Activated T-helper 17 cell treated with anti-CD3 and anti-CD28 coated beads, Interleukin-2, amount 50 U/mL, for 72 hours (primary cell): ENCODE measurements at regions not wholly inside any gene's neighbourhood (a gene's known extent, or its start where the extent isn't known, plus 50 kb on each side); places are given as distances from the start of the nearest gene placed in this dataset.

Experiments used
- ATAC-seq: fragments of 150-1000 bp; cut with Tn5 transposase; replicated peaks from 2 replicates; pipeline ENCODE4 v1.10.0; 2021; ENCODE audit warnings: mild to moderate bottlenecking, moderate library complexity
- H3K27ac Mint-ChIP-seq: one replicate; pipeline ENCODE4 v1.8.0; 2022; ENCODE audit warnings: mixed read lengths
- H3K27me3 Mint-ChIP-seq: one replicate; pipeline ENCODE4 v1.8.0; 2022; ENCODE audit warnings: mixed read lengths
- H3K36me3 Mint-ChIP-seq: one replicate; pipeline ENCODE4 v1.8.0; 2022; ENCODE audit warnings: low read depth, mild to moderate bottlenecking, mixed read lengths
- H3K4me1 Mint-ChIP-seq: one replicate; pipeline ENCODE4 v1.8.0; 2022; ENCODE audit warnings: mixed read lengths
- H3K4me3 Mint-ChIP-seq: one replicate; pipeline ENCODE4 v1.8.0; 2022; ENCODE audit warnings: mild to moderate bottlenecking, mixed read lengths
- H3K9me3 Mint-ChIP-seq: one replicate; pipeline ENCODE4 v1.8.0; 2022; ENCODE audit warnings: mixed read lengths

DNA sequence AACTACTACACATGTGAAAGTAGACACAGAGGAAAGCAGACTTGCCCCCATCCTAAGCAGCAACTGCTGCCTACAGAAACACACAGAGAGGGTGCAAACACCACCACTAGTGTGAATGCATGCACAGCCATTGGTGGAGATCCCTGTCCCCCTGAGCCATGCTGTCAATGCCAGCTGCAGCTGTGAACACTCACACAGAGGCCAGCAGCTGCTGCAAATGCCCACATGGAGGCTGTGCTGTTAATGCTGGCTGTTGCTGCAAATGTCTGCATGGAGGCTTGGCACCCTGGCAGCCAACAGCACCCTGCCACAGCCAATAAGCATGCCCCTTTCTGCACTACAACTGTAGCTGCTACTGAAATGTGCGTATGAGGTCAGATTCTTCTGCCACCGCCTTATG lies 355.0 kb downstream of the LNPK start:
- H3K36me3 Mint-ChIP-seq = no peaks in the 10 kb centered on the region

GRCh38 chr2:175640655-175641054 lies 361.4 kb downstream of the LNPK start:
- Mint-ChIP-seq H3K36me3 (no peaks in the 10 kb centered on the region), H3K4me3 (no peak overlapping the region), H3K27ac (no peak overlapping the region), H3K27me3 (no peaks in the 10 kb centered on the region), H3K4me1 (no peaks in the 10 kb centered on the region), H3K9me3 (no peaks in the 10 kb centered on the region)
- no peak for ATAC-seq

More for the DNA sequence above, 355.0 kb downstream of the LNPK start:
- H3K27me3 Mint-ChIP-seq = no peaks in the 10 kb centered on the region
- H3K4me1 Mint-ChIP-seq = no peaks in the 10 kb centered on the region
- H3K9me3 Mint-ChIP-seq = no peaks in the 10 kb centered on the region
- no peak overlapping the region for H3K4me3 Mint-ChIP-seq
- no peak for ATAC-seq
- no peak overlapping the region for H3K27ac Mint-ChIP-seq

GRCh38 chr2:175633227-175633626 lies 368.8 kb downstream of the LNPK start:
- Mint-ChIP-seq H3K4me3 (no peak overlapping the region), H3K27me3 (peaks cover 4% of the 10 kb centered on the region), H3K36me3 (no peaks in the 10 kb centered on the region), H3K9me3 (no peaks in the 10 kb centered on the region), H3K4me1 (no peaks in the 10 kb centered on the region), H3K27ac (no peak overlapping the region)
- ATAC-seq = no peak

- H3K9me3 Mint-ChIP-seq = no peaks in the 10 kb centered on the region
- no peak for ATAC-seq
- no peaks in the 10 kb centered on the region for H3K4me1 Mint-ChIP-seq
- H3K36me3 Mint-ChIP-seq = no peaks in the 10 kb centered on the region
- H3K4me3 Mint-ChIP-seq = no peak overlapping the region
- no peak overlapping the region for H3K27ac Mint-ChIP-seq
- H3K27me3 Mint-ChIP-seq = peaks cover 4% of the 10 kb centered on the region
These were observed 370.8 kb downstream of the LNPK start for GRCh38 chr2:175631245-175631623.

DNA sequence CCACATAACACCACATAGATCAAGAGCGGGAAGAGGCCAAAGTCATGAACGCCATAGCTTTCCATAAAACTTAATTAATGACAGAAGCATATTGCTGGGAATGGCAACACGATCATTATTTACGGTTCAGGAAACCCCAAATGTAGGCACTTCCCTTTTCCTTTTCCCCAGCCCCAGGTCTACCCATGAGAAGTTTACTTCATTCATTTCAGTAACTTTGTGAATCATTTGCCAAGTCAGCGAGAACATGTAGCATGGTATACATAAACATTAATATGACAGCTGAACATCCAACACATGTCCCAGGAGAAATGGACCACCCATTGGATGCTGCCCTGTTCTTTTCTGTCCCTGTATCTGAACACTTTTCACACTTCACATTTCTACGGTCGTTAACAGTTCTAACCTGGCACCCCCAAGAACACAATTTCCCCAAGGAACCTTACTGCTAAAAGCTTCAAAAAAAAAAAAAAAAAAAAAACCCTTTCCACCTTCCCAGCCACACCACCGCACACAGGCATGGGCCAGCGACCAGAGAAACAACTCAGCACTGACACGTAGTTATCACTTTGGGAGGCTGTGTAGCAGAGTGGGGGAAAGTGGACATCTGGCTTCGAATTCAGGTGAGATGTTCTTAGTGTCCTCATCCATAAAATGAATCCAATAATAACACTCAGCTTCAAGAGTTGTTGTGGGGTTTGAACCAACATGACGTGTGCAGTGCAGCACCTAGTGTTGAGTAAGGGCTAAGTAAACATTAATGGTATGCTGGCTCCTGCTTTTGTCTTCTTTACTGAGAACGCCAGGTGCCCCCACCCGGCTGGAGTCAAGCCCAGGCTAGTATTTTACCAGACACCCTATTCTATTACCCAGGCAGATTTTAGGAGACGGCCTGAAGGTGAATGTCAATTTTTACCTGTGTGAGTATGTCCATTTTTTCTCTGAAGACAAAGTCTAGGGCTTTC lies 371.5 kb downstream of the LNPK start:
- H3K36me3 Mint-ChIP-seq = no peaks in the 10 kb centered on the region
- H3K27me3 Mint-ChIP-seq = peaks cover 4% of the 10 kb centered on the region
- H3K27ac Mint-ChIP-seq = no peak overlapping the region
- no peaks in the 10 kb centered on the region for H3K4me1 Mint-ChIP-seq
- H3K9me3 Mint-ChIP-seq = no peaks in the 10 kb centered on the region
- ATAC-seq = no peak
- H3K4me3 Mint-ChIP-seq = no peak overlapping the region

- H3K27me3 Mint-ChIP-seq = peaks cover 4% of the 10 kb centered on the region
- H3K4me3 Mint-ChIP-seq = no peak overlapping the region
- peaks cover 4% of the 10 kb centered on the region for H3K9me3 Mint-ChIP-seq
- no peaks in the 10 kb centered on the region for H3K4me1 Mint-ChIP-seq
- H3K36me3 Mint-ChIP-seq = no peaks in the 10 kb centered on the region
- no peak overlapping the region for H3K27ac Mint-ChIP-seq
- ATAC-seq = no peak
These were observed 373.8 kb downstream of the LNPK start for GRCh38 chr2:175628243-175628642.

- Mint-ChIP-seq H3K4me1 (no peaks in the 10 kb centered on the region), H3K9me3 (peaks cover 4% of the 10 kb centered on the region), H3K27me3 (peaks cover 4% of the 10 kb centered on the region), H3K36me3 (no peaks in the 10 kb centered on the region), H3K4me3 (no peak overlapping the region), H3K27ac (no peak overlapping the region)
- ATAC-seq = no peak
These were observed 374.7 kb downstream of the LNPK start for GRCh38 chr2:175627405-175627804.

DNA sequence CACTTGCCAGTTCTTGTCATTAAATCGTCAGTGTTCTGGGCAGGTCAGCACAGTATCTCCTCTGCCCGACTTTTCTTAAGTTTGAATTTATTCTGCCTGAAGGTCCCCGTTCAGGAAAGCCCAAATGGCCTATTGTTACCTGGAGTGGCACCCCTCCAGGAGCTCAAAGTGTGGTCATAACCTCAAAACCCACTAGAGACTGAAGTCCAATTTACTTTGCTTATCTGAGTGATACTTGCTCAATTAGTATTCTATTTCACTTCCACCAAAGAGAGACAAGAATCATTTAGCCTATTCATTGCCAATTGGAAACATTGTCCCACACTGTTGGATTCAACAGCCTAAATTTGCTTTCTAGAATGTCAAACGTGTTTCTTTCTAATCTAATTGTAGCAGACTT lies 375.3 kb downstream of the LNPK start:
- Mint-ChIP-seq H3K27ac (no peak overlapping the region), H3K4me1 (no peaks in the 10 kb centered on the region), H3K27me3 (peaks cover 4% of the 10 kb centered on the region), H3K9me3 (peaks cover 4% of the 10 kb centered on the region), H3K4me3 (no peak overlapping the region), H3K36me3 (no peaks in the 10 kb centered on the region)
- no peak for ATAC-seq

- Mint-ChIP-seq H3K4me3 (no peak overlapping the region), H3K36me3 (no peaks in the 10 kb centered on the region), H3K9me3 (peaks cover 8% of the 10 kb centered on the region), H3K4me1 (no peaks in the 10 kb centered on the region), H3K27ac (no peak overlapping the region), H3K27me3 (peaks cover 15% of the 10 kb centered on the region)
- no peak for ATAC-seq
These were observed 377.3 kb downstream of the LNPK start for GRCh38 chr2:175624785-175625184.

- Mint-ChIP-seq H3K27ac (no peak overlapping the region), H3K36me3 (no peaks in the 10 kb centered on the region), H3K4me1 (no peaks in the 10 kb centered on the region), H3K27me3 (peaks cover 15% of the 10 kb centered on the region), H3K4me3 (no peak overlapping the region), H3K9me3 (peaks cover 8% of the 10 kb centered on the region)
- ATAC-seq = no peak
These were observed 377.8 kb downstream of the LNPK start for GRCh38 chr2:175624211-175624761.

DNA sequence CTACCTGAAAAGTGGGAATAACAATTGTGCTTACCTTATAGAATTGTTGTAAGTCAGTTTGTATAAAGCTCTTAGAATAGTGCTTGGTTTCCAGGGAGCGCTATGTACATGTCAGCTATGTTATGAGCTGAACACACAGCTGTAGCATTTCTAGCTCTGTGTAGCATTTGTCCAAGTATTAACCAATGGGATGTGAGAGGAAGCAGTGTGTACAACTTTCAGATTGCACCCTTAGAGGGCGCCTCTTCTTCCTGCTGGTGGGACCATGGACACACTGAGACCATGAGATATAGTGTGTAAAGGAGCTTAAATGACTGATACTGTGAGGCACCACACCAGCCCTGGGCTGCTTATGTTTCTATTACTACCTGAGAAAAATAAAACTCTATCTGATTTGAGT lies 380.2 kb downstream of the LNPK start:
- Mint-ChIP-seq H3K9me3 (peaks cover 8% of the 10 kb centered on the region), H3K4me3 (no peak overlapping the region), H3K27me3 (peaks cover 15% of the 10 kb centered on the region), H3K36me3 (no peaks in the 10 kb centered on the region), H3K27ac (no peak overlapping the region), H3K4me1 (no peaks in the 10 kb centered on the region)
- no peak for ATAC-seq

DNA sequence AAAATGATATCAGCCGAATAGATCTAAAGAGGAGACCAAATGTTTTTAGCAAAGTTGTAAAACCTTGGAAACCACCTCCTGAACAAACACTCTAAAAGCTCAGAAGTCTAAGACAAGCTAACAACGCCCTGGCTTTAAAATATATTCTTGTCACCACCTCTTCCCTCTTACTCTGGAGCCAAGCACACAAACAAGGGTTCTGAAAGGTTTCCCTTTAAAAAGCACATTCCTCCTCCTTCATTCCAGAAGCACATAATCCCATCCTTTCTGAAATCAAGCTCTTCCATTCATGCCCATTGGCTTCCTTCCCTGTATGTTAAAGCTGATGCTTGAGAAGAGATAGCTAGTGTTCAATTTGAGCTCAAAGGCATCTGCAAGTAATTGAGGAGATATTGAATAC lies 382.0 kb downstream of the LNPK start:
- no peak overlapping the region for H3K27ac Mint-ChIP-seq
- H3K27me3 Mint-ChIP-seq = peaks cover 15% of the 10 kb centered on the region
- no peak for ATAC-seq
- H3K4me1 Mint-ChIP-seq = no peaks in the 10 kb centered on the region
- no peaks in the 10 kb centered on the region for H3K36me3 Mint-ChIP-seq
- no peak overlapping the region for H3K4me3 Mint-ChIP-seq
- H3K9me3 Mint-ChIP-seq = peaks cover 8% of the 10 kb centered on the region

DNA sequence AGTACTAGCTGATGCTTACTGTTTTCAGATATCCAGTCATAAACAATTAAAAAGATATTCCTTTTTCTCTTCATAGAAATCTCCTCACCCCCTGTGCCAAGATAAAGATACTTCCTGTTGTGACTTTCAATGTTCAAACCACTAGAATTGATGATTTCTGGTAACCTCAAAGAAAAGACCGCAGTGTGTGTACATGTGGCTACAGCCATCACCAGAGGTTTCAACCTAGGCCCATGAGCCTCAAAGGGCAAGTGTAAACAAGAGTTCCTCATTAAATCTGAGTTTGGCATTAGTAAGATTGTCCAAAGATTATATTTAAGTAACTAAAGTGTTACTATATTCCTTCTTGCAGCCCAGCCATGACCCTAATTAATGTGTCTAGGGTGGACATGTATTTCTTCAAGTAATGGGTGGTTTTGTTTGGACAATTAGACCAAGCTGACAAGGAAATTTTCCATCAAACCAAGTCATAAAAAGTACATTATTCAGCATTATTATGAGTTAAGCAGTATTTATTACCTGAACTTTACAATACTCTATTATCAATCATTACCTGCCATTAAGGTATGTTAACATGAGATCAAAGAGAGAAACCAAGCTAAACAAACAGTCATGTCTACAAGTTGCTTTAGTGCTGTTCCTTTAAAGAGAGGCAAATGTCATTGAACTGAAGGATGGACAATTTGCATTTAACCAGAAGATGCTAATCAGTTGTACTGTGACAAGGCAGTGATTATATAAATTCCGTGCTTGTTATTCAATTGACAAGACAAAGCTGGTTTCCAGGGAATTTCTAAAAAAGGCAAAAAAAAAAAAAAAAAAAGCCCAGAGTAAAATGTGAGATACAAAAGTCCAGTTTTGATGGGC lies 382.7 kb downstream of the LNPK start:
- Mint-ChIP-seq H3K4me3 (no peak overlapping the region), H3K36me3 (no peaks in the 10 kb centered on the region), H3K4me1 (no peaks in the 10 kb centered on the region), H3K9me3 (peaks cover 8% of the 10 kb centered on the region), H3K27me3 (peaks cover 15% of the 10 kb centered on the region), H3K27ac (no peak overlapping the region)
- ATAC-seq = no peak

DNA sequence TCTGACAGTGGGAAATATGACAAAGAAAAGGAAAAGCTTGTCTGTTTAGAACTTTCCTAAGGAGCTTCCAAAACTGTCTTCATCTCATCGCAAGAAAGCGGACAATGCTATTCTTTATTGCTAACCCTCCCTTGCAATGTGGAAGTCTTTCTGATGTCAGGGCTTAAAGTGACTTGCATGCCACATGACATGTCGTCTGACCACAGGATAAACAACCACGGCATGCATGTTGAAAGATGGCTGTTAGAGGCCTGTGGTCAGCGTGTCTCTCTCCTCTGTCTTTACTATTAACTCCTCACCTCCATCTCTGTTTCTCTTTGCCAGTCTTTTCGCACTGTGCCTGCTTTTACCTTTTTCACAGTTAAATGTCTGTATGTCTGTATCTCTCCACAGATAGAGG lies 389.8 kb downstream of the LNPK start:
- Mint-ChIP-seq H3K4me1 (no peaks in the 10 kb centered on the region), H3K27me3 (peaks cover 3% of the 10 kb centered on the region)

More for the DNA sequence above, 389.8 kb downstream of the LNPK start:
- H3K9me3 Mint-ChIP-seq = no peaks in the 10 kb centered on the region
- H3K36me3 Mint-ChIP-seq = no peaks in the 10 kb centered on the region
- H3K27ac Mint-ChIP-seq = no peak overlapping the region
- ATAC-seq = no peak
- no peak overlapping the region for H3K4me3 Mint-ChIP-seq
